ENCODE measurements at regions not wholly inside any gene's neighbourhood (a gene's known extent, or its start where the extent isn't known, plus 50 kb on each side); places are given as distances from the start of the nearest gene placed in this dataset.

- H3K4me1 ChIP-seq (replicated peaks) = no peaks in the 10 kb centered on the region
- intact Hi-C loops (cut with DNase I) = loop anchor here (2.0 to 5.0 kb wide), 2 partner anchors 34 to 106 kb away; no protein-coding TSS in a partner anchor
- H3K9me3 ChIP-seq = no peaks in the 10 kb centered on the region
- TF ChIP-seq CTCF (IDR thresholded peaks at IDR 0.05) (peak in 2 of 4 experiments; percentile 19 to 43), POLR2A (IDR thresholded peaks at IDR 0.05) (no peak)
- peak overlapping the region in 1 of 2 donors; percentile 1 for H3K4me3 ChIP-seq
- H3K27ac ChIP-seq = peak overlapping the region; percentile 88 to 89
- DNase-seq (ENCODE audit: low spot score) = no peak
- WGBS = 80% methylated on average over 2 of the region's 2 CpGs
- H3K36me3 ChIP-seq = no peaks in the 10 kb centered on the region
- no peaks in the 10 kb centered on the region for H3K27me3 ChIP-seq (replicated peaks; ENCODE audit: insufficient read depth)
Observed at GRCh38 chr3:159766563-159767185, 222.0 kb upstream of the IL12A start.

- Histone ChIP-seq H3K9me3 (no peaks in the 10 kb centered on the region), H3K27me3 (replicated peaks; ENCODE audit: insufficient read depth) (no peaks in the 10 kb centered on the region), H3K27ac (no peak overlapping the region), H3K4me3 (no peak overlapping the region), H3K4me1 (replicated peaks) (no peaks in the 10 kb centered on the region), H3K36me3 (no peaks in the 10 kb centered on the region)
- TF ChIP-seq POLR2A (IDR thresholded peaks at IDR 0.05) (no peak), CTCF (IDR thresholded peaks at IDR 0.05) (no peak), POLR2AphosphoS5 (IDR thresholded peaks at IDR 0.05) (no peak)
- DNase-seq (ENCODE audit: low spot score) = no peak
- intact Hi-C loops (cut with DNase I) = no loop called here
- 76% methylated on average over 2 of the region's 2 CpGs for WGBS
Observed at GRCh38 chr3:159770998-159771397, 217.6 kb upstream of the IL12A start.

GRCh38 chr3:159771865-159772611, 216.6 kb upstream of the IL12A start:
- no peak for DNase-seq (ENCODE audit: low spot score)
- Histone ChIP-seq H3K4me1 (replicated peaks) (no peaks in the 10 kb centered on the region), H3K27me3 (replicated peaks; ENCODE audit: insufficient read depth) (no peaks in the 10 kb centered on the region), H3K36me3 (no peaks in the 10 kb centered on the region), H3K4me3 (no peak overlapping the region), H3K27ac (no peak overlapping the region), H3K9me3 (no peaks in the 10 kb centered on the region)
- WGBS = 89% methylated on average over 11 of the region's 11 CpGs
- TF ChIP-seq CTCF (IDR thresholded peaks at IDR 0.05) (no peak), POLR2AphosphoS5 (IDR thresholded peaks at IDR 0.05) (no peak), POLR2A (IDR thresholded peaks at IDR 0.05) (no peak)
- intact Hi-C loops (cut with DNase I) = no loop called here

- Histone ChIP-seq H3K4me1 (replicated peaks) (no peaks in the 10 kb centered on the region), H3K4me3 (no peak overlapping the region), H3K36me3 (no peaks in the 10 kb centered on the region), H3K9me3 (no peaks in the 10 kb centered on the region), H3K27ac (no peak overlapping the region), H3K27me3 (replicated peaks; ENCODE audit: insufficient read depth) (no peaks in the 10 kb centered on the region)
- intact Hi-C loops (cut with DNase I) = no loop called here
- no peak for TF ChIP-seq CTCF (IDR thresholded peaks at IDR 0.05)
- no peak for TF ChIP-seq POLR2AphosphoS5 (IDR thresholded peaks at IDR 0.05)
- no peak for TF ChIP-seq POLR2A (IDR thresholded peaks at IDR 0.05)
- 73% methylated on average over 3 of the region's 3 CpGs for WGBS
- DNase-seq (ENCODE audit: low spot score) = no peak
Observed at GRCh38 chr3:159773706-159774105, 214.9 kb upstream of the IL12A start.
